ENCODE measurements at regions not wholly inside any gene's neighbourhood (a gene's known extent, or its start where the extent isn't known, plus 50 kb on each side); places are given as distances from the start of the nearest gene placed in this dataset.

DNA sequence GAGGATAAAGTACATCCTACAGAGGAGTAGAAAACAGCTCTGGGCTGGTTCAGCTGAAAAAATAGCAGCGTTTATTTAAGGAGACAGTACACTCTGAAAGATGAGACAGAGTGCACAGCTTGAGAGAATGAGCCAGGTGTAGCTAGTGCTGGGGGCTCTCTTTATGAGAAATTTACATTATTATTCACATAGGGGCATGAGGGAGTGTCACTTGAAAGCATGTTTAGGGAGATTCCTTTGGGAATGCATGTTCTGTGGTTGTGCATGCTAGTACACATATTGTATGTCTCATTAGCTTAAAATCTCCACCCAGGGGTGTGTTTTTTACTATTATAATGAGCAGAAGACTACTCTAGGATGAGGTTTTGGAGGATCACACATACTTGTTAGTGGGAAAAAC is 1224.4 kb downstream of the REEP3 start:
- TF ChIP-seq, protein P1, sequence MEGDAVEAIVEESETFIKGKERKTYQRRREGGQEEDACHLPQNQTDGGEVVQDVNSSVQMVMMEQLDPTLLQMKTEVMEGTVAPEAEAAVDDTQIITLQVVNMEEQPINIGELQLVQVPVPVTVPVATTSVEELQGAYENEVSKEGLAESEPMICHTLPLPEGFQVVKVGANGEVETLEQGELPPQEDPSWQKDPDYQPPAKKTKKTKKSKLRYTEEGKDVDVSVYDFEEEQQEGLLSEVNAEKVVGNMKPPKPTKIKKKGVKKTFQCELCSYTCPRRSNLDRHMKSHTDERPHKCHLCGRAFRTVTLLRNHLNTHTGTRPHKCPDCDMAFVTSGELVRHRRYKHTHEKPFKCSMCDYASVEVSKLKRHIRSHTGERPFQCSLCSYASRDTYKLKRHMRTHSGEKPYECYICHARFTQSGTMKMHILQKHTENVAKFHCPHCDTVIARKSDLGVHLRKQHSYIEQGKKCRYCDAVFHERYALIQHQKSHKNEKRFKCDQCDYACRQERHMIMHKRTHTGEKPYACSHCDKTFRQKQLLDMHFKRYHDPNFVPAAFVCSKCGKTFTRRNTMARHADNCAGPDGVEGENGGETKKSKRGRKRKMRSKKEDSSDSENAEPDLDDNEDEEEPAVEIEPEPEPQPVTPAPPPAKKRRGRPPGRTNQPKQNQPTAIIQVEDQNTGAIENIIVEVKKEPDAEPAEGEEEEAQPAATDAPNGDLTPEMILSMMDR (conservative IDR thresholded peaks at IDR 0.05; ENCODE audit: low read depth, low read length) = no peak
- no peak for DNase-seq (ENCODE audit: low read depth)

DNA sequence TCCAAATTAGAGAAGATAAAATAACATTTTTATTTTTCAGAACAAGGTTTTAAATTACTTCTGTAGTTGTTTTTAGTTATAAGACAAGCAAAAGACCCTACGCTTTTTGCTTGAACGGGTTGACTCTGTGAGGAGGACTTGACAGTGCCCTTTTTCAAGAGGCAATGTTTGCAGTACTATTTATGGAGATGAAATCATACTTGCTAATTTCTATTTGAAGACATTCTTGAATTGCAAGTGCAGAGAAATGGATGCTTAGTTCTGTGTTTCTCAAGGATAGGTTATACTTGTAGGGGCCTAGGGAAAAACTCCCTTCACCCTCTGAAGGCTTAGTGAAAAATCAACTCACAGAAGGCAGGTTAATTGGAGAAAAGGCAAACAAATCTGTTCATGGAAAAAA is 1229.5 kb downstream of the REEP3 start:
- H3K4me3 ChIP-seq (ENCODE audit: low read depth, low read length) = no peak overlapping the region
- DNase-seq (ENCODE audit: low read depth) = no peak
- TF ChIP-seq, protein P1 (conservative IDR thresholded peaks at IDR 0.05; ENCODE audit: low read depth, low read length) = no peak

More for the DNA sequence above, 1224.4 kb downstream of the REEP3 start:
- H3K4me3 ChIP-seq (ENCODE audit: low read depth, low read length) = no peak overlapping the region

DNA sequence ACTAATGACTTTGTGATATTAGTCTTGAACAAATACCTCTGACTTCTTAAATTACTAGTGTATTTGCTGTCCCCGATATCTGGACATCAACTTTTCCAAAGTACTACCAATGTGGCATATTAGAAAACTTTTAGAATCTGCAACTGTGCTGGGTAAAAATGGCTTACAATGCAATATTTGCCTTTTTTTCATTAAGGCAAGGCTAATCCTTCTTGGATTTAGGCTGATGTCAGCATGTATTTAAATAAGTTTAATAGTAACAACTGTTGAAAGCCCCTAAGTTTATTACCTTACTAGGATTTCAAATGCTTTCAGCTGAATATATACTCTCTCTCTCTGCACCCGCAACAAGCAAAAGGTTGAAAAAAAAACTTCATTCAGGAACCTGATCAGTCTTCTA is 1232.3 kb downstream of the REEP3 start:
- TF ChIP-seq, protein P1 (conservative IDR thresholded peaks at IDR 0.05; ENCODE audit: low read depth, low read length) = no peak
- no peak overlapping the region for H3K4me3 ChIP-seq (ENCODE audit: low read depth, low read length)
- no peak for DNase-seq (ENCODE audit: low read depth)

DNA sequence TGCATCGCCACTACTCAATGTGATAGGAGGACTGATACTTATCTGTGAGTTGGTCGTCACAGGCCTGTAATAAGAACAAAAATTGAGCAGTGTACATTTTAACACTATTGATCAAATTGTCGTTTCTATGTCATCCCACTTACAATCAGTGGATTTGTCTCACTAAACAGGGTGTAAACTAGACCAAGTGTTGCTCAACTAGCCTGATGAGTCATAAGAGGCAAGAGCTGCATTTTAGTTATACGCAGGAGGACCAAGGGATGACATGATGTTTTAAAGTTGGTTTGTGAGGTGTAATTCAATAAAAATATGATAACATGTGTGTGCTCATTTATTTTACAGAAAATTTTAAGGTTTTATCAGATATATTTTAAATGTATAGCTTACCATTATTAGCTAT is 1239.2 kb downstream of the REEP3 start:
- DNase-seq (ENCODE audit: low read depth) = peak; percentile 4
- TF ChIP-seq, protein P1 (conservative IDR thresholded peaks at IDR 0.05; ENCODE audit: low read depth, low read length) = no peak
- H3K4me3 ChIP-seq (ENCODE audit: low read depth, low read length) = no peak overlapping the region

DNA sequence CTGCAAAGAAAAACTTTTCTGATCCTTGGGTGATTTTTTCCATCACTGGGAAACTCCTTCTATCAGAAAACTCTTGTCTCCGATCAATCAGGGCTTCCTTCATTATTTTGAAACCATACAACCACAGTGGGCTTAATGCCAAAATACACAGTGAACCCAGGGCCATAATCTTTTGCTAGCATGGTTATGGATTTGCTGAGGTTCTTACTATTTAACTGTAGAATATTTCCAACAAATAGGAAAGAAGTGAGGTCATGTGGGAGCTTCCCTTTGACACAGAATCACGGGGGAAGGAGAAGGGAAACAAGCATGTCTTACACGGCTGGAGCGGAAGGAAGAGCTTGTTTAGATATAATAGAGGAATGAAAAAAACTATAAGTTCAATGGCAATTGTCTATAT is 1241.7 kb downstream of the REEP3 start:
- TF ChIP-seq, protein P1 (conservative IDR thresholded peaks at IDR 0.05; ENCODE audit: low read depth, low read length) = no peak
- no peak overlapping the region for H3K4me3 ChIP-seq (ENCODE audit: low read depth, low read length)
- DNase-seq (ENCODE audit: low read depth) = peak; percentile 0

DNA sequence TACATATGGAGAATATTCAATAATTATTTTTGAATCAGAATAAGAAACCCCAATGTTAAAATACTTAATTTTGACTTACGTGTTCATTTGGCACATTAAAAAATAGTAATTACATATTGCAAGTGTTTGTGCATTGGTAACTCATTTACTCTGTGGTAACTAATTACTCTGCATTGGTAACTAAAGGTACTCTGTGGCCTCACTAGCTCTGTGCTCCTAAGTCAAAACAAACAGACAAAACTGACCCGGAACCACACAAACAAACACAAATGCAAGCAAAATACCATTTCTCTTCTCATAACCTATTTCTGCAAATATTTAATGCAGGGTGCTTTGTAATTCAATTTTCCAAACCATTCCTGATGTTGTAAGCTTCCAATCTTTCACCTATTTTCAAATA is 1244.3 kb downstream of the REEP3 start:
- DNase-seq (ENCODE audit: low read depth) = no peak
- H3K4me3 ChIP-seq (ENCODE audit: low read depth, low read length) = no peak overlapping the region
- TF ChIP-seq, protein P1 (conservative IDR thresholded peaks at IDR 0.05; ENCODE audit: low read depth, low read length) = no peak

DNA sequence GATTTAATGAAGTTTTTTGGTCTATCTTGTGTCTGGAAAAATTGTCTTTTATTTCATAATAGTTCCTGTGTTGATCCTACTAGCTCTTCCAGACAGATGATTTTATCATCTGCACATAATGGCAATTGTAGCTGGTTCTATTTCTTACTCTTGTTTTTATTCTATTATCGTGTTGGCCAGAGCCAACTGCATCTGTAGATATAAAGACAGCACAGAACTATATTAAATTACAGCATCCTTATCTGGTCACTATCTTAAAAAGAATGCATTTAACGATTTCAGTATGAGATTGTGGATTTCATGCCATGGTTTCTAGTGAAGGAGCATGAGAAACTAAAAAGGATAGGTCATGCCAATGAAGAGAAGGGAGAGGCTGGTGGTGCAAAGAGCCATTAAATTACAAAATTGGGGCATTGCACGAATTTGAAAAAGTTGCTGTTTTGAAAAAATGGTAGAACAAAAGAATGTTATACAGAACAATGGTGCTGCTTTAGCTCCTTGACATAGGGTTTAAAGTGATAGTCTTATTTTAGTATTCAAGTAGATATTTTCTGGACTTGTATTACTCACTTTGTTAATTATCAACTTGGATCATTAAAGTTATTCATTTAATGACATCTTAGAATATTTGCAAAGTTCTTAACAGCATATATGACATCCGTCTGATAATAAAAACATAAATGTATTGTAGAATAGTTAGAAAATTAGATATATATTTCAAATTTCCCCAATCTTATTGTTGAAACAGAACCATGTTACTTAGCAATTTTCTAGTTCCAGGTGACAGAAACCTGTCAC is 1250.3 kb downstream of the REEP3 start:
- TF ChIP-seq, protein P1 (conservative IDR thresholded peaks at IDR 0.05; ENCODE audit: low read depth, low read length) = no peak
- no peak overlapping the region for H3K4me3 ChIP-seq (ENCODE audit: low read depth, low read length)
- DNase-seq (ENCODE audit: low read depth) = no peak

All from choroid plexus epithelial cell (primary cell).